ENCODE measurements at regions not wholly inside any gene's neighbourhood (a gene's known extent, or its start where the extent isn't known, plus 50 kb on each side); places are given as distances from the start of the nearest gene placed in this dataset.
"Not testable (repeated sequence)": the region's sequence is repeated elsewhere in the genome, so short reads cannot be mapped to it uniquely, and the experiment has no call there.

DNA sequence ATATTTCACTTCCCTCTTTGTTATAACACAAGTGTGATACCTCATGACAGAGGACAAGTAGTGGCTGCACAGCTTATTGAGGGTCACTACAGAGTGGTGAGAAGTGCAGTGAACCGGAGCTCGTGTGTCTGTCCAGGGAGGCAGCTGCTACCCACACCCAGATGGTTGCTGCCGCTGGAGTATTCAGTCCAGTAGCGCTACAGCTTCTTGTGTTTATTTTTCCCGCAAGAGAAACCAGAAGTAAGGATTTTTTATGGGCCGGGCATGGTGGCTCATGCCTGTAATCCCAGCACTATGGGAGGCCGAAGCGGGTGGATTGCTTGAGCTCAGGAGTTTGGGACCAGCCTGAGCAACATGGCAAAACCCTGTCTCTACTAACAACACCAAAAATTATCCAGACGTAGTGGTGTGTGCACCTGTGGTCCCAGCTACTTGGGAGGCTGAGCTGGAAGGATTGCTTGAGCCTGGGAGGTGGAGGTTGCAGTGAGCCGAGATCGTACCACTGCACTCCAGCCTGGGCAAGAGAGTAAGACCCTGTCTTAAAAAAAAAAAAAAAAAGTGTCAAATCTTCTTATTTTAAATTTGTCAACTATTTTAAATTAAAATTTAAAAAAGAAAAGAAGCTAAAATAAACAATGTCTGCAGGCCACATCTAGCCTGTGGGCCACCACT lies 213.5 kb upstream of the MSX2 start:
- TF ChIP-seq, protein P1, sequence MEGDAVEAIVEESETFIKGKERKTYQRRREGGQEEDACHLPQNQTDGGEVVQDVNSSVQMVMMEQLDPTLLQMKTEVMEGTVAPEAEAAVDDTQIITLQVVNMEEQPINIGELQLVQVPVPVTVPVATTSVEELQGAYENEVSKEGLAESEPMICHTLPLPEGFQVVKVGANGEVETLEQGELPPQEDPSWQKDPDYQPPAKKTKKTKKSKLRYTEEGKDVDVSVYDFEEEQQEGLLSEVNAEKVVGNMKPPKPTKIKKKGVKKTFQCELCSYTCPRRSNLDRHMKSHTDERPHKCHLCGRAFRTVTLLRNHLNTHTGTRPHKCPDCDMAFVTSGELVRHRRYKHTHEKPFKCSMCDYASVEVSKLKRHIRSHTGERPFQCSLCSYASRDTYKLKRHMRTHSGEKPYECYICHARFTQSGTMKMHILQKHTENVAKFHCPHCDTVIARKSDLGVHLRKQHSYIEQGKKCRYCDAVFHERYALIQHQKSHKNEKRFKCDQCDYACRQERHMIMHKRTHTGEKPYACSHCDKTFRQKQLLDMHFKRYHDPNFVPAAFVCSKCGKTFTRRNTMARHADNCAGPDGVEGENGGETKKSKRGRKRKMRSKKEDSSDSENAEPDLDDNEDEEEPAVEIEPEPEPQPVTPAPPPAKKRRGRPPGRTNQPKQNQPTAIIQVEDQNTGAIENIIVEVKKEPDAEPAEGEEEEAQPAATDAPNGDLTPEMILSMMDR (IDR thresholded peaks at IDR 0.05), result not testable (repeated sequence)
- TF ChIP-seq POLR2A, POLR2AphosphoS5 (IDR thresholded peaks at IDR 0.05): not testable (repeated sequence)
